K562 (cell line): ENCODE measurements at regions not wholly inside any gene's neighbourhood (a gene's known extent, or its start where the extent isn't known, plus 50 kb on each side); places are given as distances from the start of the nearest gene placed in this dataset.

Experiments used
- ARID3B ChIP-seq: fragments of 250-450 bp; sonication (Bioruptor Pico); IDR thresholded peaks from 2 replicates; pipeline ENCODE4 v1.4.0; 2020; ENCODE audit warnings: borderline replicate concordance
- FOXO4 ChIP-seq: fragments of 450-650 bp; formaldehyde crosslinking; IDR thresholded peaks from 2 replicates; pipeline ENCODE4 v1.4.0; 2020; ENCODE audit warnings: mild to moderate bottlenecking, moderate library complexity
- KLF16 ChIP-seq: IDR thresholded peaks from 2 replicates; pipeline ENCODE4 v1.6.1; 2016; ENCODE audit warnings: antibody characterized with exemption
- THAP7 ChIP-seq: fragments of 250-450 bp; sonication (Bioruptor Pico); IDR thresholded peaks from 2 replicates; pipeline ENCODE4 v1.5.0; 2021
- ZNF282 ChIP-seq: sonication (generic); formaldehyde crosslinking; IDR thresholded peaks from 2 replicates; pipeline ENCODE4 v1.8.1; 2023; ENCODE audit warnings: missing genetic modification reagents
- ZNF449 ChIP-seq: fragments of 250-450 bp; sonication (Bioruptor Pico); IDR thresholded peaks from 2 replicates; pipeline ENCODE4 v1.8.0; 2022; ENCODE audit warnings: moderate library complexity, mild to moderate bottlenecking, inconsistent platforms
- ZNF77 ChIP-seq: fragments of 250-450 bp; sonication (Bioruptor Pico); IDR thresholded peaks from 2 replicates; pipeline ENCODE4 v1.5.0; 2020

GRCh38 chr13:80873589-80873988 lies 532.7 kb upstream of the SPRY2 start:
- TF ChIP-seq ZNF77 (CRISPR knock-in tag), result no peak
- no peak for TF ChIP-seq FOXO4 (CRISPR knock-in tag)
- TF ChIP-seq THAP7 (CRISPR knock-in tag), result no peak
- TF ChIP-seq KLF16, result no peak
- no peak for TF ChIP-seq ARID3B (CRISPR knock-in tag)
- TF ChIP-seq ZNF449, result no peak
- TF ChIP-seq ZNF282 (CRISPR knock-in tag), result no peak
